NCI-H82 (cell line): ENCODE measurements at regions not wholly inside any gene's neighbourhood (a gene's known extent, or its start where the extent isn't known, plus 50 kb on each side); places are given as distances from the start of the nearest gene placed in this dataset.
"Not testable (repeated sequence)": the region's sequence is repeated elsewhere in the genome, so short reads cannot be mapped to it uniquely, and the experiment has no call there.

Experiments used
- DNase-seq: peaks from one replicate; lab custom pipeline; 2025; lab: John Stamatoyannopoulos, UW

- DNase-seq, result peak; percentile 39
Observed at GRCh38 chr3:124318014-124318413, 326.1 kb upstream of the ROPN1 start.

GRCh38 chr3:124318656-124319055 is 326.7 kb upstream of the ROPN1 start:
- DNase-seq, result no peak

GRCh38 chr3:124320976-124321375 is 329.1 kb upstream of the ROPN1 start:
- no peak for DNase-seq

GRCh38 chr3:124322309-124322880 is 330.5 kb upstream of the ROPN1 start:
- no peak for DNase-seq

- DNase-seq, result no peak
Observed at GRCh38 chr3:124322966-124323365, 331.0 kb upstream of the ROPN1 start.

GRCh38 chr3:124325248-124325647 is 333.3 kb upstream of the ROPN1 start:
- no peak for DNase-seq

GRCh38 chr3:124329723-124330122 is 337.8 kb upstream of the ROPN1 start:
- DNase-seq, result no peak

- no peak for DNase-seq
Observed at GRCh38 chr3:124333931-124334640, 342.2 kb upstream of the ROPN1 start.

- no peak for DNase-seq
Observed at GRCh38 chr3:124336067-124336656, 344.2 kb upstream of the ROPN1 start.

GRCh38 chr3:124345845-124346244 is 353.9 kb upstream of the ROPN1 start:
- peak; percentile 16 for DNase-seq

GRCh38 chr3:124346487-124346886 is 354.6 kb upstream of the ROPN1 start:
- DNase-seq, result no peak

GRCh38 chr3:124347418-124347817 is 355.5 kb upstream of the ROPN1 start:
- no peak for DNase-seq

GRCh38 chr3:124348555-124348954 is 356.6 kb upstream of the ROPN1 start:
- not testable (repeated sequence) for DNase-seq

- peak; percentile 90 for DNase-seq
Observed at GRCh38 chr3:124351430-124352148, 359.7 kb upstream of the ROPN1 start.

- DNase-seq, result no peak
Observed at GRCh38 chr3:124352149-124352539, 360.2 kb upstream of the ROPN1 start.

GRCh38 chr3:124353691-124354090 is 361.8 kb upstream of the ROPN1 start:
- DNase-seq, result no peak

- DNase-seq, result no peak
Observed at GRCh38 chr3:124354150-124354549, 362.2 kb upstream of the ROPN1 start.

GRCh38 chr3:124358156-124358555 is 366.2 kb upstream of the ROPN1 start:
- no peak for DNase-seq

GRCh38 chr3:124360155-124360554 is 368.2 kb upstream of the ROPN1 start:
- DNase-seq, result no peak

- no peak for DNase-seq
Observed at GRCh38 chr3:124360563-124360962, 368.6 kb upstream of the ROPN1 start.

- no peak for DNase-seq
Observed at GRCh38 chr3:124361566-124361965, 368.7 kb upstream of the UMPS start.

- DNase-seq, result no peak
Observed at GRCh38 chr3:124362455-124362854, 367.8 kb upstream of the UMPS start.

- DNase-seq, result no peak
Observed at GRCh38 chr3:124363476-124363875, 366.8 kb upstream of the UMPS start.
